ENCODE measurements at regions not wholly inside any gene's neighbourhood (a gene's known extent, or its start where the extent isn't known, plus 50 kb on each side); places are given as distances from the start of the nearest gene placed in this dataset.

GRCh38 chr11:127252321-127252720 is 251.8 kb upstream of the KIRREL3 start:
- TF ChIP-seq POLR2A (IDR thresholded peaks at IDR 0.05; ENCODE audit: low read depth, low read length) = no peak
- TF ChIP-seq POLR2AphosphoS5 (IDR thresholded peaks at IDR 0.05; ENCODE audit: low read depth, low read length) = no peak
- no peak for TF ChIP-seq TAF1 (IDR thresholded peaks at IDR 0.05; ENCODE audit: borderline replicate concordance, low read depth, low read length)
